Lung microvascular endothelial cell (primary cell): ENCODE measurements at regions not wholly inside any gene's neighbourhood (a gene's known extent, or its start where the extent isn't known, plus 50 kb on each side); places are given as distances from the start of the nearest gene placed in this dataset.
A peak's percentile ranks its signal among the peaks of the same experiment; 100 is the strongest.

Experiments used
- DNase-seq, 2 donors: peaks; one replicate each; pipeline versions ENCODE4 v3.0.0 to v3.0.0-alpha.2; 2010; ENCODE audit warnings: low read depth in 2 of 2

- no peak for DNase-seq
These were observed 82.7 kb upstream of the CNR1 start for GRCh38 chr6:88248709-88249321.

- DNase-seq, result no peak
These were observed 80.5 kb upstream of the CNR1 start for GRCh38 chr6:88246654-88247053.

GRCh38 chr6:88244721-88245120 is 78.6 kb upstream of the CNR1 start:
- no peak for DNase-seq

- DNase-seq, result no peak
These were observed 72.8 kb upstream of the CNR1 start for GRCh38 chr6:88238901-88239300.

GRCh38 chr6:88238065-88238464 is 71.9 kb upstream of the CNR1 start:
- peak; percentile 7 to 20 for DNase-seq

- DNase-seq, result no peak
These were observed 70.6 kb upstream of the CNR1 start for GRCh38 chr6:88236612-88237360.

- no peak for DNase-seq
These were observed 66.6 kb upstream of the CNR1 start for GRCh38 chr6:88232753-88233152.

- no peak for DNase-seq
These were observed 57.2 kb upstream of the CNR1 start for GRCh38 chr6:88223298-88223697.

- DNase-seq, result peak; percentile 18 to 37
These were observed 54.3 kb upstream of the CNR1 start for GRCh38 chr6:88220493-88220892.

GRCh38 chr6:88216182-88216581 is 50.0 kb upstream of the CNR1 start:
- DNase-seq, result no peak
